A549 (cell line): ENCODE measurements at regions not wholly inside any gene's neighbourhood (a gene's known extent, or its start where the extent isn't known, plus 50 kb on each side); places are given as distances from the start of the nearest gene placed in this dataset.

Source experiments
- ATAC-seq, 2 experiments: fragments of 200-7000 bp in 1 of 2; fragments of >200 bp in 1 of 2; cut with Nextera tagmentation in 1 of 2; cut with Tn5 transposase in 1 of 2; 3 replicates each; pipeline versions ENCODE4 v1.8.0 to v1.9.1; 2018 to 2020; ENCODE audit warnings: mild to moderate bottlenecking in 1 of 2, moderate library complexity in 1 of 2
- CTCF ChIA-PET: fragments of 300-600 bp; sonication (Branson Sonifier 250); formaldehyde crosslinking; extraction: SDS; loops from one replicate; lab custom pipeline; 2021; ENCODE audit warnings: antibody characterized with exemption, inconsistent platforms; lab: Yijun Ruan, JAX
- POLR2A ChIA-PET: fragments of 350-600 bp; formaldehyde crosslinking; extraction: SDS; loops from one replicate; lab custom pipeline; 2021; ENCODE audit warnings: antibody characterized with exemption, inconsistent platforms; lab: Yijun Ruan, JAX
- DNase-seq, 2 experiments: peaks; one replicate each; pipeline versions ENCODE4 v3.0.0 to v3.0.0-alpha.2; 2011 to 2016; ENCODE audit warnings: low read depth in 1 of 2, low spot score in 1 of 2
- FAIRE-seq: peaks from 2 replicates; lab custom pipeline; 2011; peaks lifted over from hg19 to GRCh38; lab: Jason Lieb, UNC
- H3K27ac ChIP-seq, 2 experiments: fragments of >200 bp; sonication (Bioruptor Twin); formaldehyde crosslinking; 3 replicates each; pipeline ENCODE4 v1.5.1; 2016 to 2017
- H3K4me1 ChIP-seq: fragments of >200 bp; sonication (Bioruptor Twin); formaldehyde crosslinking; 3 replicates; pipeline ENCODE4 v1.6.1; 2016
- H3K4me2 ChIP-seq: fragments of >200 bp; sonication (Bioruptor Twin); formaldehyde crosslinking; 3 replicates; pipeline ENCODE4 v1.6.1; 2016
- H3K4me3 ChIP-seq: fragments of >200 bp; sonication (Bioruptor Twin); formaldehyde crosslinking; 3 replicates; pipeline ENCODE4 v1.5.1; 2016
- H3K9me3 ChIP-seq: fragments of >200 bp; sonication (Bioruptor Twin); formaldehyde crosslinking; 3 replicates; pipeline ENCODE4 v1.6.1; 2016
- E2F6 ChIP-seq: IDR thresholded peaks from 2 replicates; pipeline ENCODE4 v1.6.1; 2012; ENCODE audit warnings: low read depth, borderline replicate concordance
- ELK1 ChIP-seq: fragments of 150-350 bp; IDR thresholded peaks from 2 replicates; pipeline ENCODE4 v1.6.1; 2014; ENCODE audit warnings: low read depth, mild to moderate bottlenecking, low read length
- FOSB ChIP-seq: fragments of 250-450 bp; sonication (Bioruptor Pico); IDR thresholded peaks from 2 replicates; pipeline ENCODE4 v1.5.0; 2020; ENCODE audit warnings: mild to moderate bottlenecking, moderate library complexity
- FOXS1 ChIP-seq: fragments of 250-450 bp; sonication (Bioruptor Pico); IDR thresholded peaks from 2 replicates; pipeline ENCODE4 v1.5.0; 2020; ENCODE audit warnings: mild to moderate bottlenecking, moderate library complexity
- GATA3 ChIP-seq: IDR thresholded peaks from 2 replicates; pipeline ENCODE4 v1.6.1; 2012; ENCODE audit warnings: borderline replicate concordance
- HDAC2 ChIP-seq: fragments of 200-600 bp; sonication (generic); IDR thresholded peaks from 2 replicates; pipeline ENCODE4 v1.6.1; 2016
- HES2 ChIP-seq: fragments of >200 bp; sonication (Bioruptor Twin); formaldehyde crosslinking; IDR thresholded peaks from 2 replicates; pipeline ENCODE4 v1.6.1; 2016
- HOXA7 ChIP-seq: fragments of 250-450 bp; sonication (Bioruptor Pico); IDR thresholded peaks from 2 replicates; pipeline ENCODE4 v1.5.0; 2020; ENCODE audit warnings: mild to moderate bottlenecking, moderate library complexity
- HOXB13 ChIP-seq: fragments of 250-450 bp; sonication (Bioruptor Pico); IDR thresholded peaks from 2 replicates; pipeline ENCODE4 v1.5.0; 2020; ENCODE audit warnings: low read depth, mild to moderate bottlenecking, moderate library complexity
- JUNB ChIP-seq: fragments of >200 bp; sonication (Bioruptor Twin); formaldehyde crosslinking; IDR thresholded peaks from 2 replicates; pipeline ENCODE4 v1.6.1; 2016
- KDM5A ChIP-seq: fragments of 200-600 bp; sonication (generic); IDR thresholded peaks from 2 replicates; pipeline ENCODE4 v1.6.1; 2016; ENCODE audit warnings: antibody characterized with exemption, mild to moderate bottlenecking
- MAFK ChIP-seq: fragments of 450-650 bp; IDR thresholded peaks from 2 replicates; pipeline ENCODE4 v1.6.1; 2014; ENCODE audit not compliant: partially characterized antibody
- MYC ChIP-seq: IDR thresholded peaks from 2 replicates; pipeline ENCODE4 v1.6.1; 2012; ENCODE audit warnings: mild to moderate bottlenecking, inconsistent platforms, low read length, improper control_type of control experiment, borderline replicate concordance
- NPAS2 ChIP-seq: fragments of 250-450 bp; sonication (Bioruptor Pico); IDR thresholded peaks from 2 replicates; pipeline ENCODE4 v1.8.0; 2022; ENCODE audit warnings: mild to moderate bottlenecking, moderate library complexity, borderline replicate concordance
- PHF8 ChIP-seq: fragments of 200-600 bp; sonication (generic); IDR thresholded peaks from 2 replicates; pipeline ENCODE4 v1.6.1; 2016; ENCODE audit warnings: low read depth, mild to moderate bottlenecking, antibody characterized with exemption, moderate library complexity, borderline replicate concordance
- POLR2A ChIP-seq: IDR thresholded peaks from 2 replicates; pipeline ENCODE4 v1.6.1; 2012; ENCODE audit warnings: mild to moderate bottlenecking, low read length
- RCOR1 ChIP-seq: fragments of 150-350 bp; IDR thresholded peaks from 2 replicates; pipeline ENCODE4 v1.6.1; 2014; ENCODE audit warnings: antibody characterized with exemption, low read length, low read depth
- REST ChIP-seq: fragments of 200-600 bp; sonication (generic); IDR thresholded peaks from 2 replicates; pipeline ENCODE4 v1.6.1; 2016; ENCODE audit warnings: antibody characterized with exemption, mild to moderate bottlenecking, moderate library complexity
- TFCP2L1 ChIP-seq: fragments of 250-450 bp; sonication (Bioruptor Pico); IDR thresholded peaks from 2 replicates; pipeline ENCODE4 v1.5.0; 2021; ENCODE audit warnings: mild to moderate bottlenecking
- USF2 ChIP-seq: fragments of 450-650 bp; IDR thresholded peaks from 2 replicates; pipeline ENCODE4 v1.6.1; 2014; ENCODE audit warnings: antibody characterized with exemption
- ZNF302 ChIP-seq: fragments of 250-450 bp; sonication (Bioruptor Pico); IDR thresholded peaks from 2 replicates; pipeline ENCODE4 v1.9.0; 2021; ENCODE audit warnings: inconsistent platforms, mild to moderate bottlenecking, moderate library complexity
- ZSCAN20 ChIP-seq: fragments of 250-450 bp; sonication (Bioruptor Pico); IDR thresholded peaks from 2 replicates; pipeline ENCODE4 v1.8.0; 2022; ENCODE audit warnings: mild to moderate bottlenecking, moderate library complexity
- WGBS: methylation state at CpG from one replicate; pipeline ENCODE4 v1.1.6; 2017; ENCODE audit errors: missing lambda C conversion rate; 5-methylcytosine and 5-hydroxymethylcytosine counted together
- TF ChIP-seq, protein P1 (sequence below): fragments of >200 bp; sonication (Bioruptor Twin); formaldehyde crosslinking; IDR thresholded peaks from 3 replicates; pipeline ENCODE4 v1.6.1; 2016

DNA sequence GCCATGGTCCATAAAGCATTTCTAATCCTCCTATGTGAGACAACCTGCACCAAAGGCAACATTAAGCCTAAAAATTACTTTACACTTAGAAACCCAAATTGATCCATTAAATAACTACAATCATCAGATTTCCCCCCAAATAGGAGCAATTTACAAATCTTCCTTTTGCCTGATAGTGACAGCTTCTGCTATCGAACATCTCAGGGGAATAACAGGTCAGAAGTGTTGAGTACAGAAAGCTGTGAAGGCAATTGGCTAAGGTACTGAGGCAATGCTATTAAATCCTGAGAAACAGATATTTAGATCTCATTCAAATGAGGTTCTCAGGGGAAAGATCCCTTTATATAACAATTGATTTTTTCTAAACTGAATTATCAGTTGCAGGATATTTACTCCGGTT is 141.1 kb downstream of the PIK3R1 start (continued):
- TF ChIP-seq REST (no peak), HDAC2 (no peak)
- TF ChIP-seq, all 56 proteins: peak for 0

- Histone ChIP-seq H3K27ac (no peak overlapping the region), H3K9me3 (0 out of 3 replicates have a peak, but pooled peaks cover 2% of the 10 kb centered on the region), H3K4me3 (no peak overlapping the region), H3K4me2 (no peak overlapping the region), H3K4me1 (no peaks in the 10 kb centered on the region)
- no peak for DNase-seq
- ChIA-PET CTCF (interaction anchor here (0.6 to 1.3 kb wide), 2 partner anchors 231 to 556 kb away, joined by 4 to 5 read pairs; no protein-coding TSS in a partner anchor), POLR2A (no interaction called here)
- ATAC-seq: no peak
- no peak for FAIRE-seq
- TF ChIP-seq ZSCAN20 (CRISPR knock-in tag) (no peak), ELK1 (no peak), RCOR1 (no peak), HDAC2 (no peak), ZNF302 (CRISPR knock-in tag) (no peak), NPAS2 (CRISPR knock-in tag) (no peak), MYC (no peak), JUNB (no peak), POLR2A (no peak), HES2 (no peak)
- 46% methylated on average over 2 of the region's 2 CpGs for WGBS
Observed at GRCh38 chr5:68359699-68360098, 144.1 kb downstream of the PIK3R1 start.

GRCh38 chr5:68362331-68362730 is 146.8 kb downstream of the PIK3R1 start:
- DNase-seq: no peak
- H3K27ac ChIP-seq: no peak overlapping the region
- 0 out of 3 replicates have a peak, but pooled peaks cover 2% of the 10 kb centered on the region for H3K9me3 ChIP-seq
- CTCF ChIA-PET: no interaction called here
- FAIRE-seq: no peak
- ATAC-seq: no peak
- H3K4me1 ChIP-seq: no peaks in the 10 kb centered on the region
- TF ChIP-seq KDM5A (no peak), MYC (no peak), ZSCAN20 (CRISPR knock-in tag) (no peak), TFCP2L1 (CRISPR knock-in tag) (no peak), RCOR1 (no peak), HDAC2 (no peak), HES2 (no peak), MAFK (no peak), HOXA7 (CRISPR knock-in tag) (no peak), HOXB13 (CRISPR knock-in tag) (no peak), USF2 (no peak), GATA3 (no peak), FOSB (CRISPR knock-in tag) (no peak), PHF8 (no peak), JUNB (no peak), FOXS1 (no peak), E2F6 (no peak), ELK1 (no peak)
- TF ChIP-seq, protein P1, sequence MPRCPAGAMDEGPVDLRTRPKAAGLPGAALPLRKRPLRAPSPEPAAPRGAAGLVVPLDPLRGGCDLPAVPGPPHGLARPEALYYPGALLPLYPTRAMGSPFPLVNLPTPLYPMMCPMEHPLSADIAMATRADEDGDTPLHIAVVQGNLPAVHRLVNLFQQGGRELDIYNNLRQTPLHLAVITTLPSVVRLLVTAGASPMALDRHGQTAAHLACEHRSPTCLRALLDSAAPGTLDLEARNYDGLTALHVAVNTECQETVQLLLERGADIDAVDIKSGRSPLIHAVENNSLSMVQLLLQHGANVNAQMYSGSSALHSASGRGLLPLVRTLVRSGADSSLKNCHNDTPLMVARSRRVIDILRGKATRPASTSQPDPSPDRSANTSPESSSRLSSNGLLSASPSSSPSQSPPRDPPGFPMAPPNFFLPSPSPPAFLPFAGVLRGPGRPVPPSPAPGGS: no peak
- H3K4me3 ChIP-seq: no peak overlapping the region
- POLR2A ChIA-PET: no interaction called here
- WGBS: 40% methylated on average over 1 of the region's 1 CpG
- H3K4me2 ChIP-seq: no peak overlapping the region
